HG02943 (cell line): ENCODE measurements at regions not wholly inside any gene's neighbourhood (a gene's known extent, or its start where the extent isn't known, plus 50 kb on each side); places are given as distances from the start of the nearest gene placed in this dataset.
"Not testable (repeated sequence)": the region's sequence is repeated elsewhere in the genome, so short reads cannot be mapped to it uniquely, and the experiment has no call there.

ENCODE experiments used
- ATAC-seq: cut with Tn5 transposase; IDR thresholded peaks from one replicate; pipeline ENCODE4 v1.9.1; 2021; ENCODE audit warnings: mild to moderate bottlenecking, low read depth, moderate library complexity; ENCODE audit not compliant: unreplicated experiment

GRCh38 chr22:49349841-49350381 lies 477.8 kb downstream of the BRD1 start:
- ATAC-seq: no peak

GRCh38 chr22:49349181-49349835 lies 478.4 kb downstream of the BRD1 start:
- ATAC-seq: no peak

DNA sequence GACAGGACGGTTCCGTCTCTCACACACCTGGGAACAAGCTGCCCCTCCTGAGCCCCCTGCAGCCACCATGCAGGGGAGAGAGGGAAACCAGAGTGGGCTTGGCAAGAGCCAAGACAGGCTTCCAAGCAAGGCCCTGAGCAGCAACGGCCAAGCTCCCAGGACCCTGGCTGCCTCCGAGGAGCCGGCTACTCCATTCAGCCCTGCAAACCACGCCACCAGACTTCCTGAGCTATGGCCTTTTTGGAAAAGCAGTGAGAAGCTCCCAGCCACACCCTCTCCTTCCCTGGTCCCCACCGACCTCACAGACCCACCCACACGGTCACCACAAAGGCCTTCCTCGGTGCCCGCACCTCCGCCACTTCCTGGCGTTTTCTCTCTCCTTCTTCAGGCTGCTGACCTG lies 479.0 kb downstream of the BRD1 start:
- no peak for ATAC-seq

- ATAC-seq: no peak
Measured at GRCh38 chr22:49347376-49347775, 480.3 kb downstream of the BRD1 start.

GRCh38 chr22:49345896-49346295 lies 481.8 kb downstream of the BRD1 start:
- ATAC-seq: no peak

DNA sequence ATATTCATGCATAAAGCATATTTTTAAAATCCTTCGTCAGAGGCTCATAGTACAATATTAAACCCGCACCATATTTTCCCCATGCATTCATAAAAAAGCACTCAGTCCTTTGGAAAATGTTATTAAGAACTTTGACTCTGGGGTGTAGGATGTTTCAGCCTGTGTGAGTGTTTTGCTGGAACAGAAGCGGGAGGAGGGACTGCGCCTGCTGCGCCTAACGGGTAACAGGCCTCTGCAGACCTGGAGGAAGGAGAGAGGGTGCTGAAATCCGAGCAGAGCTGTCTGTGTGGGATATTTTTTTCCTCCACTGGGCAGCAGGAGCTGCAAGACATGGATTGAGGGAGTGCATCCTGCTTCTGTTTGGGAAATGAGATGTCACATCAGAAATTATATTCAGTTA lies 483.0 kb downstream of the BRD1 start:
- ATAC-seq: no peak

GRCh38 chr22:49344161-49344560 lies 483.5 kb downstream of the BRD1 start:
- no peak for ATAC-seq

DNA sequence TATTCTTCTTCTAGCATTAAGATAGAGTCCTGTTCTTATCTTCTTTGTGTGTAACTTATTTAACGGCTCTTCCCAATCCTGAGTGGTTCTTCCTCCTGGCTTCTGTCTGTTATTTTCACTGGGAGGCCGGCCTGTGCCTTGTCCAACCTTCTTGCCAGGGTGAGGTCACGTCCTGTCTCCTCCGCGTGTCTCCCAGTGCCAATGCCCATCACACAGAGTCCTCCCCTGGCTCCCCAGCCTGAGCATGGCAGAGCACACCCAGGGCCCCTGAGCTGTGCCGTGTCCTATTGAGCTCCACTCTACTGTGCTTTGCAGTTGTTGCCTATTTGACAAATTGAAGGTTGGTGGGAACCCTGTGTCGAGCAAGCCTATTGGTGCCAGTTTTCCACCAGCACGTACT lies 487.3 kb downstream of the BRD1 start:
- no peak for ATAC-seq

- ATAC-seq: not testable (repeated sequence)
Measured at GRCh38 chr22:49336483-49336882, 491.2 kb downstream of the BRD1 start.

- ATAC-seq: no peak
Measured at GRCh38 chr22:49334976-49335375, 492.7 kb downstream of the BRD1 start.

DNA sequence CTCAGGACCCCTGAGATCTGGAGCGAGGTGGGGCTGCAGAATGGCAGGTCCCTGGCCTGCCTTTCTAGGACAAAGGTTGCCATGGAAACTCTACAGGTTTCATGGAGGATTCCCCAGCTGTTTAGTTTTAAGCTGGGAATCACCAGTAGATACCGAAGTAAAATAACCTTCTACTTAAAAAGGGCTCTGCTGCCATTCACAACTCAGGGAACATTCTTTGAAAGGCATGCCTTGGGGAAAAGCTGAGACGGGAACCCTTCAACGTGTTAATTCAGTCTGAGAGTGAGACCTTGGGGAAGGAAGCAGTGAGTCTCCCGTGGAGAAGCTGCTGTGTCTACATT lies 493.3 kb downstream of the BRD1 start:
- no peak for ATAC-seq

- no peak for ATAC-seq
Measured at GRCh38 chr22:49333206-49333605, 494.5 kb downstream of the BRD1 start.

- no peak for ATAC-seq
Measured at GRCh38 chr22:49332691-49333090, 495.0 kb downstream of the BRD1 start.

GRCh38 chr22:49331878-49332277 lies 495.8 kb downstream of the BRD1 start:
- no peak for ATAC-seq

DNA sequence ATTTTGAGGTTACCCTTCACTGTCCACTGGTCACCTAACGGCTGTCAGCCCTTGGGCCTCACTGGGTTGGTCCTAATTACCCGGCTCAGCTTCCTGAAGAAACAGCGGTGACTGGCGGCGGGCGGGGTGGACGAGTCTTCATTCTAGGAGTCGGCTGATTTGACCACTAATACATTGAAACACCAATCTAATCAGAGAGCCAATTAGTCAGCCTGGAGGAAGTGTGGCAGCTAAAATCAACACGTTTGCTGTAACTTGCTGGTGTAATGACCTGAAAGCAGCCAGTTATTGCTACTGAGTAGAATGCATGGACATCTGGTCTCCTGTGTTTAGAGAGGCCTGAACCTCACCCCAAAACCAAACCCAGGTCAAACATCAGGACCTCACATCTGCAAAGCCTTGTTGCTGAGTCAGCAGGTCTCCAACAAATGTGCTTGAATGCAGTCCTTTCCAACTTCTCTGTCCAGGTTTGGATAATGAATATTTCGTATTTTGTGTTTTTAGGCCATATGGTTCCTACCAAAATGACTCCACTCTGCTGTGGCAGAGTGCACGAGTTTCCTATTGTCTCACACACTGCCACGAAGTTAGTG lies 496.4 kb downstream of the BRD1 start:
- no peak for ATAC-seq

DNA sequence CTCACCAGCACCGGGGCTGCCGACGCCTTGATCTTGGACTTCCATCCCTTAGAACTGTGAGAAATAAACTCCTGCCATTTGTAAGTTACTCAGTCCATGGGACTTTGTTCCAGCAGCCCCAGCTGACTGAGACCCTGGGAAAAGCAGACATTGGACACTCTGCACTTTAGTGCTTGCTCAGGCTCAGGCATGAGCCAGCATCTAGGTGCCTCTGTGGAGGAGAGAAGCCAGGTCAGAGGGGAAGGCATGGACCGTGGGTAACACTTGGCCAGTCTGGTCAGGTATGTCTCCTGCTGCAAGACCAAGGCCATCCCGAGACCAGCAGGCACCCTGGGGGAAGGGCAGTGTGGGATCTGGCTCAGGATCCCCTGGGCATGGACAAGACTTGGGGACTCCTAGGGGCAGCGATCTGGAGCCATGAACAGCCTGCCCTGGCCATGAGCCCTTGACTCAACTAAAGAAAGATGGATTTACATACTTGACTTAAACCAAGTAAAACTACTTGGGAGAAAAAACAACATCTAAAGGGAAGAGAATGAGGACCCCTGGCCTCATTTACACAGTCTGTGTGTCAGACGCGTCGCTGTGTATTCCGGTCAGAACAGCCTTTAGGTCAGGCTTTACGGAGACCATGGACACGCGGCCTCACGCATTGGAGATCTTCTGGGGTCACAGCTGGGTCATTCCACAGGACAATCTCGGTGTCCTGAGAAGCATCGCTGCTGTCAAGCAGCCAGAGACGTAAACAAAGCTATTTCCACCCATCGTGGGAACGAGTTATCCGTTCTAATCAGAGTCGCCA lies 497.1 kb downstream of the BRD1 start:
- no peak for ATAC-seq

DNA sequence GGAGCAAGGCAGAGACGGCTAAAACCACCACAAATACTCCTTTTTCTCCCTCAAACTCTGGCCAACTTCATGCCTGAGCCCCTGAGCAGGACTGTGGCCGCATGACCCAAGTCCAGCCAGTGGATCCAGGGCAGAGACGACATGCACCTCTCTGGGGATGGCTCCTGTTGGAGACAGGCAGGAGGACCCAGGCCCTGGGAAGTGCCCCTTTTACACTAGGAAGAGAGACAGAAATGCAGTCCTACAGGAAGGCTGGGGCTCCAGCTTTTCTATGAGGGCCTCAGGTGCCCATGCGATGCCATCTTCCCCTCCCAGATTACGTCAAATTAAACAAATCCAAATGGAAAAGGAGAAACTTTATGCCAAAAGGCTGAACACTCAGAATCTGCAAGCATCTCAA lies 498.0 kb downstream of the BRD1 start:
- ATAC-seq: no peak

DNA sequence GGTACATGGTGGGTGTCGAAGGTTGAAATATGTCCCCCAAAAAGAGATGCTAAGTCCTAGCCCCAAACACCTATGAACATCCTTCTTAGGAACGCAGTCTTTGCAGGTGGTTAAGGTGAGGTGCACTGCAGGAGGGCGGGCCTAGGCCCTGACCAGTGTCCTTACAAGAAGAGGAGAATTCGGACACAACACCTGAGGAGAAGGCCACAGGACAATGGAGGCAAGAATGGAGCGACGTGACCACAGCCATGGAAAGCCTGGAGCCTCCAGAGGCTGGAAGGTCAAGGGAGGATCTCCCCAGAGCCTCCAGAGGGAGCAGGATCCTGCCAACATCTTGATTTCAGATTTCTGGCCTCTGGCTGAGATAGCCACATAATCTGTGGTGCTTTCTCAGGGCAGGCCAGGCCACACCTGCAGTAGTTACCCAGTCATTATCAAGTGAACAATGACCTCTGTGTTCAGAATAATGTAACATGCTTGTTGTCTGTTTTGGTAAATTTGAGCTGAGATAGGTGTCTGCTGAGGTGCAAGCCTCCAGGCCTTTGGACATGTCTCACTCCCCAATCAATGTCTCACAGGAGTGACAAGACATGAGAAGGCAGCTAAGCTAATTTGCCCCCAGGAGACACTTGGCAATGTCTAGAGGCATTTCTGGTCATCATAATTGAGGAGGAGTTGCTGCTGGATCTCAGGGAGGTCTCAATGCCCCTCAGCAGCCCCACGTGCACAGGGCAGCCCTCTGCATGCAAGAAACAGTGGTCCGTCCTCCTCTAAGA lies 498.9 kb downstream of the BRD1 start:
- ATAC-seq: no peak

- ATAC-seq: no peak
Measured at GRCh38 chr22:49328118-49328475, 499.6 kb downstream of the BRD1 start.

DNA sequence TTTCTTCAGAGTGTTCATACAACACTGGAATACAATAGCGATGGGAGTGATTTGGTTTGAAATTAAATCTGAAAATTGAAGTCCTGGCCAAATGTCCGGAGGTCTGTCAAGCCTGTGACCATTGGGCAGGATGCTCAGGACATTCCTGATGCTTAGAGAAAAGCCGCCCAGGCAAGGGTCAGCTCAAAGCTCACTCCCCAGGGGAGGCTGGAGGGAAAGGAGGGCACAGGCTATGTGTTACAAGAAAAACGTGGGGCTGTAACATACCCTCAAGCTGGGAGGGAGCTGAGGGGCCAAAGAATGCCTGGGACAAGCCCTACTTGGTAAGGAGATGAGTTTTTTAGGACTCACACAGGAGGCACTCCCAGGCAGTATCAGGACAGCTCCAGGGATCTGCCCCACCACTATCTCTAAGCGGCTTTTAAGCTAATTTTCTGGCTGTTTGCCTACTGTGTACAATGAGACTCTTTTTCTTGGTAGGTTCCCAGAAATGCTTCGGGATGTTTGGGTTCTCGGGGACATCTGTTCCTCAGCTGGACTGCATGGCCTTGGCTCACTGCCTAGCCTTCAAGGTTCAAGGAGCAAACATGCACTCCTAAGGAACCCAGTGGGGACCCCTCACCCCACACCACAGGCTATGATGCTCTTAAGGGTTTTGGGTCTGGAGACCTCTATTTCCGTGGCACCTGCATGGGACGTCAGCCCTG lies 500.1 kb downstream of the BRD1 start:
- no peak for ATAC-seq
